ENCODE measurements at regions not wholly inside any gene's neighbourhood (a gene's known extent, or its start where the extent isn't known, plus 50 kb on each side); places are given as distances from the start of the nearest gene placed in this dataset.
"Not testable (repeated sequence)": the region's sequence is repeated elsewhere in the genome, so short reads cannot be mapped to it uniquely, and the experiment has no call there.

DNA sequence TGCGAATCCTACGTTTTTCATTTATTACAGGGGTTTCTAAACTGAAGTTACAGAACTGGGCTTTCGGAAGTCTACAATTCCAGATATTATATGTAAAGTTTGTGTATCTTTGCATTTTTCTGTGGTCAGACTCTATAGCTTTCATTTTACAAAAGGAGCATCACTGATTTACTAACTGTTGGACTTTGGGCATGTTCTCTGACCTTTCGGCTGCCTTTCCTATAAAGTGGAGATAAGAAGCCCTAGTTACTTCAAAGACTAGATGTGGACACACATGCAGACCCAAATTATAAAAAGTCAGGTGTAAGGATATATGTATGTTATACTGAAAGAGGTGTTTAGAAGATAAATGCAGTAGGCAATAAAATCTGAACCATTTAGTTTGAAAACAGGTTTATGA, 126.6 kb upstream of the PRKCQ start:
- Mint-ChIP-seq H3K27ac (no peak overlapping the region), H3K27me3 (peaks cover 32 to 43% of the 10 kb centered on the region in 2 donors), H3K4me1 (ENCODE audit: low read depth in 2 of 2) (no peaks in the 10 kb centered on the region), H3K4me3 (no peak overlapping the region), H3K9me3 (no peaks in the 10 kb centered on the region), H3K36me3 (no peaks in the 10 kb centered on the region)
- DNase-seq (ENCODE audit: low spot score) (no peak), ATAC-seq (no peak)

- Mint-ChIP-seq H3K27ac (no peak overlapping the region), H3K36me3 (no peaks in the 10 kb centered on the region), H3K9me3 (no peaks in the 10 kb centered on the region), H3K27me3 (peaks cover 24 to 33% of the 10 kb centered on the region in 2 donors), H3K4me1 (ENCODE audit: low read depth in 2 of 2) (no peaks in the 10 kb centered on the region), H3K4me3 (no peak overlapping the region)
- ATAC-seq = no peak
- DNase-seq (ENCODE audit: low spot score) = no peak
These were observed 124.8 kb upstream of the PRKCQ start for GRCh38 chr10:6704896-6705295.

- H3K27ac Mint-ChIP-seq, ATAC-seq, H3K4me3 Mint-ChIP-seq: not testable (repeated sequence)
These were observed 122.8 kb upstream of the PRKCQ start for GRCh38 chr10:6702833-6703232.

DNA sequence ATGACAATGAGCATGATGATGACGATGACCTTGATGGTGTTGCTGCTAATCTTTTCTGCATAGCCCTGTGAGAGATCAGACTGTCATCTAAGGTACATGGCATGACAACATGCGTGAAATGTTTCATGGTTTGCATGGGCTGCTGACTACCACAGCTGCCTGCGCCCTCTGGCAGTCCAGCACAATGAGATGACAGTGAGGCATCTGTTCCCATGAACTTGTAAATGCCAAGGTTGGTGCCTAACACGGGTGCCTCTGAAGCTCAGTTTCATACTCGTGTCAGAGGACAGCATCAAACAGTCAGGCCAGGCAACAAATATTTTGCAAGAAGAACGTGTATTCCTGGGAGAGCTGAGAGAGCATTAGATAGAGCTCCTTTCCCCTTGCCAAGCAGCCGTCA, 122.0 kb upstream of the PRKCQ start:
- Mint-ChIP-seq H3K4me3 (no peak overlapping the region), H3K36me3 (no peaks in the 10 kb centered on the region), H3K4me1 (ENCODE audit: low read depth in 2 of 2) (no peaks in the 10 kb centered on the region), H3K27me3 (peaks cover 13 to 19% of the 10 kb centered on the region in 2 donors), H3K9me3 (no peaks in the 10 kb centered on the region), H3K27ac (no peak overlapping the region)
- DNase-seq (ENCODE audit: low spot score) (no peak), ATAC-seq (no peak)

More at GRCh38 chr10:6702833-6703232, 122.8 kb upstream of the PRKCQ start:
- not testable (repeated sequence) for H3K36me3 Mint-ChIP-seq; H3K4me1 Mint-ChIP-seq (ENCODE audit: low read depth in 2 of 2); DNase-seq (ENCODE audit: low spot score); H3K9me3 Mint-ChIP-seq
- H3K27me3 Mint-ChIP-seq = peaks cover 19 to 27% of the 10 kb centered on the region in 2 donors

DNA sequence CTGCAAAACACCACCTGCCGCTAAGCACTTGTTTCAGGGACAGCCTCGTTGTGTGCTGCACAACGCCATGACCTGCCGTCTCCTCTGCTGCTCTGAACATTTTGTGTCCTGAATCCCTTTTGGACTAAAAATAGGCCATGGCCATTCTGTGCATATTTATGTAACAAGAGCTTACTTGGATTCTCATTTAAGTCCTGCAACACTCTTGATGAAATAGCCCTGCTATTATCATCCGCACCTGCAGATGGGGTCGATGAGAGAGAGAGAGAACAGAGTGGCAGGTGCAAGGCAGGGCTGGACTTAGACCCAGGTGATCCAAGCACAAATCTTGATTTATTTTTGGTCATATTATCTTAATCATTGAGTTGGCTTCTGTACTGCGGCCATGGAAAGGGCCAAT, 121.2 kb upstream of the PRKCQ start:
- Mint-ChIP-seq H3K36me3 (no peaks in the 10 kb centered on the region), H3K4me3 (no peak overlapping the region), H3K9me3 (no peaks in the 10 kb centered on the region), H3K27ac (no peak overlapping the region), H3K4me1 (ENCODE audit: low read depth in 2 of 2) (no peaks in the 10 kb centered on the region), H3K27me3 (peaks cover 13 to 15% of the 10 kb centered on the region in 2 donors)
- ATAC-seq (no peak), DNase-seq (ENCODE audit: low spot score) (no peak)

GRCh38 chr10:6700066-6700465, 120.0 kb upstream of the PRKCQ start:
- Mint-ChIP-seq H3K9me3 (no peaks in the 10 kb centered on the region), H3K27ac (no peak overlapping the region), H3K4me3 (no peak overlapping the region), H3K27me3 (peaks cover 11 to 21% of the 10 kb centered on the region in 2 donors), H3K4me1 (ENCODE audit: low read depth in 2 of 2) (no peaks in the 10 kb centered on the region), H3K36me3 (no peaks in the 10 kb centered on the region)
- no peak for ATAC-seq
- DNase-seq (ENCODE audit: low spot score) = no peak

GRCh38 chr10:6699336-6699735, 119.3 kb upstream of the PRKCQ start:
- H3K27ac Mint-ChIP-seq = no peak overlapping the region
- H3K36me3 Mint-ChIP-seq = no peaks in the 10 kb centered on the region
- no peak for ATAC-seq
- H3K27me3 Mint-ChIP-seq = peaks cover 14 to 27% of the 10 kb centered on the region in 2 donors
- no peaks in the 10 kb centered on the region for H3K4me1 Mint-ChIP-seq (ENCODE audit: low read depth in 2 of 2)
- no peak overlapping the region for H3K4me3 Mint-ChIP-seq
- DNase-seq (ENCODE audit: low spot score) = no peak
- H3K9me3 Mint-ChIP-seq = no peaks in the 10 kb centered on the region

DNA sequence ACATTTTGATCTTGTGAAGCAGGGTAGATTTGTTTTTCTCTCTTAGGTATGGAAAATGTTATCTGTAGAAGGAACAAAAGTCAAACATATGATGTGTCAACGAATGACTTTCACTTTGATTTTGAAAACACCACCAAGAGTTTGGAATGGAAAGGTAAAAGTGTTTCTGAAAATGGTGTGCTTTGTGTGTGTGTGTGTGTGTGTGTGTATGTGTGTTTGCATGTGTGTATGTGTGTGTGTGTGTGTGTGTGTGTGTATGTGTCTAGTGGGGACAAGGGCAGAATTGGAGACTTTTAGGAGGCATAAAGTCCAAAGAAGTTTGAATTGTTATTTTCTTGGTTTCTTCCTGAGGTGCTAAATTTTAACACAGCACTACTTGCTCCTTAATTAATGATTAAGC, 115.4 kb upstream of the PRKCQ start:
- Mint-ChIP-seq H3K36me3 (no peaks in the 10 kb centered on the region), H3K27me3 (peaks cover 22 to 55% of the 10 kb centered on the region in 2 donors), H3K4me1 (ENCODE audit: low read depth in 2 of 2) (no peaks in the 10 kb centered on the region), H3K4me3 (no peak overlapping the region), H3K27ac (no peak overlapping the region), H3K9me3 (no peaks in the 10 kb centered on the region)
- ATAC-seq = no peak
- DNase-seq (ENCODE audit: low spot score) = no peak

DNA sequence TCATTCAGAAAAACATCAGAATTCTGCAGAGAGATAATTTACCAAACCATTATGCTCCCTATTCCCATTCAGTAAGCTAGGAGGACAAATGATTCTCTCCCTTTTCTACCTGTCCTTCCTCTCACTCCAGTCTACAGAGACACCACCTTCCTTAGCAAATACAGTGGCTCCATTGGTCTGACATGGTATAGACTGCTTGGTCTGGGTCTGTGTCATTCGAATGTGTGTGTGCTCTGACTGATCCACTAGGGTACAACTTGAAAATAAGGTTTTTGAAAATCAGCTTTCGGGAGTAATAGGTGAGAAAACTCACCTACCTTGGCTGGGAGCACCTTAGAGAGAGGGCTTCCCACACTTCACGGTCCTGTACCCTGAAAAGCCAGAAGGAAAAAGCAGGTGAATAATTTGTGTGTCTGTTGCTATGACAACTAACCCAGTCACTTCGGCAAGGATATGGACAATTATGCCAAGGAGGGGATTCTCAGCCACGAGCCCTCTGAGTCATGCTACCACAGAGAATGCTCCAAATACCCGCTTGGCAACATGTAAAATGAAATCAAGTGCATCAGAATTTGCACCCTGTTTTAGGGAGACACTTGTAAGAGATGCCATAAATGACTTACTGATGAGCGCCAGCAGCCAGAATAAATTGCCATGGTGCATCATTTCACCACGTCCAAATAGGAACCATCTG, 114.5 kb upstream of the PRKCQ start:
- Mint-ChIP-seq H3K4me1 (ENCODE audit: low read depth in 2 of 2) (no peaks in the 10 kb centered on the region), H3K9me3 (no peaks in the 10 kb centered on the region), H3K36me3 (no peaks in the 10 kb centered on the region), H3K27me3 (peaks cover 23 to 54% of the 10 kb centered on the region in 2 donors), H3K4me3 (no peak overlapping the region), H3K27ac (no peak overlapping the region)
- ATAC-seq (no peak), DNase-seq (ENCODE audit: low spot score) (no peak)

DNA sequence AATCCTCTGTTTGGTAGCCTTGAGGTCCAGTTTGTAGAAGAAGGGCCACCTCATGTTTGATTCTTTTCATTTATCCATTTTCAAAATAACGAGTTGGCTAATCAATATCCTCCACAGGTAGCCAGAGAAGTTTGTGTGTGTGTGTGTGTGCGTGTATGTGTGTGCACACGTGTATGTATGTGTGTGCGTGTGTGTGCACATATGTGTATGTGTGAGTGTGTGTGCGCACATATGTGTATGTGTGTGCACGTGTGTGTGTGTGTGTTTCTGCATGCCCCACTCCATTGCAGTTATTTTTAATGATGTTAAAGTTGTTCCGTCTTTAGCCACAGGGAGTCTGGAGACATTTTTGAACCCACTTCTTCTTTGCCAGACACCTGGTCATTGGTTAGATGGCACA, 112.8 kb upstream of the PRKCQ start:
- peaks cover 18 to 47% of the 10 kb centered on the region in 2 donors for H3K27me3 Mint-ChIP-seq
- H3K9me3 Mint-ChIP-seq = no peaks in the 10 kb centered on the region

DNA sequence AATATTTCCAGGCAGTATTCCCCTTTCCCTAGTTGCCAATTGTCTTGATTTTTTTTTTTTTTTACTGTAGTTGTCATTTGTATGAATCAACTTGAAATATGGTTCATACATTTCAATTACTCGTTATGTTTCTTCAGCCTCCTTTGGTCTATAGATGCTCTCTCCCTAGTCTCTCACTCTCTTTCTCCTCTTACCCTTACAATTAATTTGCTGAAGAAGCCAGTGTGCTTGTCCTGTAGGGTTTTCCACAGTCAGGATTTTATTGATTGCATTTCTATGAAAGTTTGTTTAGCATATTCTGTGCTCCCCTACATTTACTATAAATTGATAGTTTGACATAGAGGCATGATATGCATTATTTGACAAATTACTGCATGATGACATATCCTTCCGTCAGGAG, 112.0 kb upstream of the PRKCQ start:
- ATAC-seq (no peak), DNase-seq (ENCODE audit: low spot score) (no peak)
- H3K4me1 Mint-ChIP-seq (ENCODE audit: low read depth in 2 of 2) = no peaks in the 10 kb centered on the region
- H3K27ac Mint-ChIP-seq = no peak overlapping the region
- no peak overlapping the region for H3K4me3 Mint-ChIP-seq
- H3K27me3 Mint-ChIP-seq = peaks cover 18 to 47% of the 10 kb centered on the region in 2 donors
- no peaks in the 10 kb centered on the region for H3K9me3 Mint-ChIP-seq
- H3K36me3 Mint-ChIP-seq = no peaks in the 10 kb centered on the region

More for the DNA sequence above, 112.8 kb upstream of the PRKCQ start:
- ATAC-seq (no peak), DNase-seq (ENCODE audit: low spot score) (no peak)
- Mint-ChIP-seq H3K36me3 (no peaks in the 10 kb centered on the region), H3K4me3 (no peak overlapping the region), H3K4me1 (ENCODE audit: low read depth in 2 of 2) (no peaks in the 10 kb centered on the region), H3K27ac (no peak overlapping the region)

GRCh38 chr10:6689036-6689435, 109.0 kb upstream of the PRKCQ start:
- Mint-ChIP-seq H3K4me1 (ENCODE audit: low read depth in 2 of 2) (no peaks in the 10 kb centered on the region), H3K27ac (no peak overlapping the region), H3K9me3 (no peaks in the 10 kb centered on the region), H3K27me3 (peaks cover 18 to 33% of the 10 kb centered on the region in 2 donors), H3K4me3 (no peak overlapping the region), H3K36me3 (no peaks in the 10 kb centered on the region)
- ATAC-seq (no peak), DNase-seq (ENCODE audit: low spot score) (no peak)

GRCh38 chr10:6680735-6681134, 100.7 kb upstream of the PRKCQ start:
- DNase-seq (ENCODE audit: low spot score) = no peak
- H3K4me1 Mint-ChIP-seq (ENCODE audit: low read depth in 2 of 2) = peaks cover 4 to 7% of the 10 kb centered on the region in 2 donors
- H3K9me3 Mint-ChIP-seq = no peaks in the 10 kb centered on the region
- ATAC-seq = no peak
- no peak overlapping the region for H3K4me3 Mint-ChIP-seq
- H3K36me3 Mint-ChIP-seq = no peaks in the 10 kb centered on the region
- peaks cover 14 to 25% of the 10 kb centered on the region in 2 donors for H3K27me3 Mint-ChIP-seq
- no peak overlapping the region for H3K27ac Mint-ChIP-seq

GRCh38 chr10:6678956-6679355, 98.9 kb upstream of the PRKCQ start:
- Mint-ChIP-seq H3K9me3 (no peaks in the 10 kb centered on the region), H3K4me3 (no peak overlapping the region), H3K27me3 (peaks cover 14 to 31% of the 10 kb centered on the region in 2 donors), H3K27ac (no peak overlapping the region), H3K4me1 (ENCODE audit: low read depth in 2 of 2) (peaks cover 4 to 10% of the 10 kb centered on the region in 2 donors), H3K36me3 (no peaks in the 10 kb centered on the region)
- ATAC-seq = no peak
- no peak for DNase-seq (ENCODE audit: low spot score)
